DMS53 (cell line): ENCODE measurements at regions not wholly inside any gene's neighbourhood (a gene's known extent, or its start where the extent isn't known, plus 50 kb on each side); places are given as distances from the start of the nearest gene placed in this dataset.

Experiments
- DNase-seq: peaks from one replicate; lab custom pipeline; 2025; lab: John Stamatoyannopoulos, UW

DNA sequence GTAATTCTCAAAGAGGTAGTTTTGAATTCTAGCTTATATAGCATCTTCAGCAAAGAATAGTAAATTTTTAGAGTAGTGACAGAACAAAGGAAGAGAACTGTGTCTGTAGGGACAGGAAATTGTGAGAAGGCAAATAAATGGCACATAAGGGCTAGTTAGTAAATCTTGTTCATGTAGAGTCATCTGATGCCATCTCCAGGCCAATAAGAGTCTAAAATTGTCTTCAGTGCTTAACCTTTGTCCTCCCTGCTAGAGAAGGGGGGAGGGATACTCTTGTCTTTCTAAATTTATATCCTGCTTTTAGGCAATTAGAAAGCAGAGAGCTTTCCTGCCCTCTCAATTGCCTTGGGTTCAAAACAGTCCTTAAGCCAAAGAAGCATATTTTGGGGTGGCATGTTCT lies 87.0 kb upstream of the DNAJC19 start:
- DNase-seq = peak; percentile 26

DNA sequence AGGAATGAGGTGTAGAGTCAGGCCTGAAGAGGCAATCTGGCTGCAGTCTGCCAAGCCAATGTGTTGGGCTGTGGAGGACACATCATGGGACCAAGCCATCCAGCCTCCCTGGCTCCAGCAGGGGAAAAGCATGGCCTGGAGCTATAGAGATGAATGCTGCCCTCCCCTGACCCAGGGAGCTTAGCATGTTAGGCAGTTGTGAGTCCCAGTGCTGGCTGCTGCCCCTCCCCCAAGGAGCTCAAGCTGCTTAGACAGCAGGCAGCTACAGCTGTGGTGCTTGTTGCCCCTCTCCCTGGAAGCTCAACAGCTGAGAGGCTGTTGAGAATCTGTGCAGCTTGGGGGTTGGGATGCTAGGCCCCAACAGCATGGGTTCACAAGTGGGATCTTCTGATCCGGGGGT lies 85.6 kb upstream of the DNAJC19 start:
- DNase-seq = no peak

DNA sequence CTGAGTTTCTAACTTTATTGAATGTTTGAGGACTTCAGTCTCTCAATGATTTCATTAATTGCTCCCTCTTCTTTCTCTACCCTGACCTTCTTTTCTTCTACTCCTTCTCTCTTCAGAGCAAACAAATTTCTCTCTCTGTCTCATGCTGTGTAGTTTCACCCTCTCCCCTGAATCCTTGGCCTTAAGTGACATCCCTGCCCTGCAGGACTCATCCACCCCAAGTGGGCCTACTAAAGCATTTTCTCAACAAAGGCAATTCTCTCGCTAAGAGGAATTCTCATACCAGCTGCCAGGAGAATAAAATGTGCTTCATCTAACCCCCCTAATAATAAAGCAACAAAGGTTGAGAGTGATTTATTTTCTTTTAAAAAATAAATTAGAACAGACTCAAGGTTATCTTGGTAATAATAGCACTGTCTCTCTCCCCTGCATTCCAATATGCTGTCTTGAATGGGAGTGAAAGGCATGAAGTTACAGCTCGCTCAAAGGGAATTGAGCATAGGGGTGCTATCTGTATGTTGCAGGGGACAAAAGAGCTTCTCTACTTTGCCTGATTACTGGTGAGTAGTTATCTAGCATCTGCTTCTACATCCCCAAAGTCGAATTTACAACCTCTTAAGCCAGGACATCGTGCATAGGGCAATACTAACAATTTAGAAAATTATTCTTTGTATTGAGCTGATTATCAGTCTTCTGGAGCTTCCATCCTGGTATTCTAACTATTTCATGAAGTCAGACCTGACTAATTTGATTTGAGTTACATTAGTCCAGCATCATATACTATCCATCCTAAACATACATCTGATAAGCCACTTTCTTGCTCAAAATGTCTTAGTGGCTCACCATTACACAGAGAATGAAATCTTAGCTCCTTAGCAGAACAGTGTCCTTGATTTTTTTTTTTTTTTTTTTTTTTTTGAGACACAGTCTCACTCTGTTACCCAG lies 76.9 kb upstream of the DNAJC19 start:
- DNase-seq = no peak

DNA sequence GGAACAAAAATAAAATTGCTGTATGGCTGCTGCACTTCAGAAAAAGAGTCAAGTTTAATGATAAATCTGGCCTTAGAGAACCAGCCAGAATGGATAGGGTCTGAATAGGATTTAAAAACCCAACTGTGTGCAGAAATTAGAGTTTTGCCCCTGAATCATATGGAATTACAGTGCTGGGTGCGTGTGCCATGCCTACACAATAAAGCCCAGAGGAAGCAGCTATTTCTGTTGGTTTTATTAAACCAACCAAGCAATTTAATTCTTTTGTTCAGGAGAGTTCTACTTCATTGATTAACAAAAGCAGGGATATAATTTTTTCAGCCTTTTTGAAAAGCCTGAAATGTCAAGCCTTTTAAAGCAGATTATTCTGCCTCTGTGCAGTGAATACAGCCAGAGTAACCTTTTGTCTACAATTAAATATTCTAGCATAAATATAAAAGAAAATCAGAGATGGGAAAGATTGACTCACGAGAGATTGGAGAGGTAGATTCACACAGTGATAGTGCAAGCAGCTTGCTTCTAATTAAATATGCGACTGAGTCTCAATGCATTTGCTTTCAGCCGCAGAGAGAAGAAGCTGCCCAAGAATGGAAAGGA lies 66.7 kb upstream of the DNAJC19 start:
- no peak for DNase-seq

DNA sequence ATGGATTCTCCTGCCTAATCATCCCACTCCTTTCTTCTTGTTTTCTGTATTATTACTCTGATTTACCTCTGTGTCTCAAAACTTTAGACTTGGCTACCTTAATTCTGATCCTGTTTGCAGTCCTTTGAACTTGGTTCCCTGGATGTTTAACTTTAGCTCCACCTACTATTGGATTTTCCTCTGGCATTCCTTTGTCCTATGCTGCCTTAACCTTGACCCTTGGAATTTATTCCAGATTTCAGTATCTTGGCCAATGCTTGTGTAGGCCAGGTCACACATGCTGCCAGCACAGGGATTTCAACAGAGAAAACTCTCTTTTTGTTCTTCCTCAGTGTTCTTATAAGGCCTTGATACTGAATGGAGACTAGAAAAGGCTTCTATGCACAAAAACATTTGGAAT lies 65.0 kb upstream of the DNAJC19 start:
- no peak for DNase-seq

DNA sequence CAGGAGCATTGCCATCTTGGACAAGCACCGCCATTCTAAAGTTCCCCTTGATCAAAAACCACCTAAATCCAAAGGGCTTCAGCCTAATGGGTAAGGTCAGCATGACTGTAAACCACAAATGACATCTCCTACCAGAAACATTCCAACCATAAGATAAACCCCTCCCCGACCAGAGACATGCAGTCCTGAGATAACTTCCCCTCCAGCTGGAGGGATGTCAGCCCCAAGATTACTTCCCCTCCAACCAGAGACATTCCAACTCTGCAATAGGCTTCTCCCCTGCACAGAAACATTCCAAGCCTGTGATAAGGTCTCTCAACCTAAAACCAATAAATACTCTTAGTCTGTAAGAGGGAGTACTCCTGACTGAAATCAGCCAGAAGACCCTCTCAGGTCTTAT lies 62.7 kb upstream of the DNAJC19 start:
- no peak for DNase-seq

DNA sequence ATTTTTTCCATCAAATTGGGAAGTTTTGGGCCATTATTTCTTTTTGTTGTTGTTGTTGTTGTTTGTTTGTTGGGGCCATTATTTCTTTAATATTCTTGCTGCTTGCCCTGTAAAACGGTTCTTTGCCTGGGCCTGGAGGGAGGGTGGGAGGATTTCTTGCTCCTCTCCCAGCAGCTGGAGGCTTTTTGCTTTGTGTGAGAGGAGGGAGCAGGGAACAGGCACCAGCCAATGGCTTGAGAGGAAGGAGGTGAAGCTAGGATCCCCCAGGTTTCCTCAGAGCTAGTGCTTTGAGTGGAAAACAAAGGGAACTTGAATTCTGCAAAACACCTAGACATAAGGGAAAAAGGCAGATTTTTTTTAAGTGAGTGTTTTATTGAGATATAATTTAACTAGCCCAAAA lies 61.2 kb upstream of the DNAJC19 start:
- DNase-seq = no peak

DNA sequence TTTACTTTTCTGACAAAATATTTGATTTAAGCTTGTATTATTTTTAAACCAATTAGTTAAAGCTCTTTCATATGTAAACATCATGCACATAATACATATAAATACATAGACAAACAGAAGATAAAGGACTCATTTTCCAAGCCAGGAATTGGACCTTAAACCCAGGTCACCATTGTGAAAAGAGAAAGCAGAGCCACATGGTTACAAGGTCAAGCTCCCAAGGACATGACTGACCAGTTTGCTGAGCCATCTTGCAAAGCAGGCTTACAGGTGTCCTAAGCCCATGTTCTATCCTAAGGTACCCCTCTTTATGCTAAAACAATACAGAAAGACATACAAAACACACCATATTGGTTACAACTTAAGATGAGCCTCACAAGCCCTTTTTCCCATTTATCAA lies 50.5 kb upstream of the DNAJC19 start:
- DNase-seq = no peak
